CD4-positive, alpha-beta T cell treated with Interleukin-17A for 1 hour (primary cell): ENCODE measurements at regions not wholly inside any gene's neighbourhood (a gene's known extent, or its start where the extent isn't known, plus 50 kb on each side); places are given as distances from the start of the nearest gene placed in this dataset.

Experiments used
- DNase-seq: peaks from one replicate; pipeline ENCODE4 v3.0.0-alpha.2; 2020

GRCh38 chr1:219665089-219665488, 52.2 kb upstream of the ZC3H11B start:
- no peak for DNase-seq

- no peak for DNase-seq
Observed at GRCh38 chr1:219664310-219665029, 51.6 kb upstream of the ZC3H11B start.
